GM23338 (cell line): ENCODE measurements at regions not wholly inside any gene's neighbourhood (a gene's known extent, or its start where the extent isn't known, plus 50 kb on each side); places are given as distances from the start of the nearest gene placed in this dataset.

ENCODE experiments used
- ATAC-seq: fragments of 200-7000 bp; cut with Tn5 transposase; 3 replicates; pipeline ENCODE4 v1.9.1; 2020
- DNase-seq: peaks from one replicate; pipeline ENCODE4 v3.0.0-alpha.2; 2015; ENCODE audit warnings: low spot score
- H2AFZ ChIP-seq: fragments of 200-600 bp; sonication (generic); 2 replicates; pipeline ENCODE4 v1.8.0; 2016; ENCODE audit warnings: antibody characterized with exemption, mild to moderate bottlenecking, moderate library complexity
- H3F3A ChIP-seq: fragments of 200-600 bp; sonication (generic); replicated peaks from 2 replicates; pipeline ENCODE4 v1.8.0; 2017; ENCODE audit warnings: antibody characterized with exemption, mixed run types, low read depth
- H3K27ac ChIP-seq: fragments of 200-600 bp; sonication (generic); 2 replicates; pipeline ENCODE4 v1.6.1; 2016; ENCODE audit warnings: low read depth
- H3K27me3 ChIP-seq: fragments of 200-600 bp; sonication (generic); 2 replicates; pipeline ENCODE4 v1.8.0; 2016; ENCODE audit warnings: mild to moderate bottlenecking, mixed run types, moderate library complexity; ENCODE audit not compliant: insufficient read depth
- H3K36me3 ChIP-seq: fragments of 200-600 bp; sonication (generic); 2 replicates; pipeline ENCODE4 v1.8.0; 2016; ENCODE audit warnings: mild to moderate bottlenecking; ENCODE audit not compliant: insufficient read depth
- H3K4me1 ChIP-seq: fragments of 200-600 bp; sonication (generic); 2 replicates; pipeline ENCODE4 v1.8.0; 2016; ENCODE audit warnings: mild to moderate bottlenecking, moderate library complexity; ENCODE audit not compliant: insufficient read depth
- H3K4me2 ChIP-seq: fragments of 200-600 bp; sonication (generic); 2 replicates; pipeline ENCODE4 v1.7.1; 2017; ENCODE audit warnings: mixed run types
- H3K4me3 ChIP-seq: fragments of 200-600 bp; sonication (generic); 2 replicates; pipeline ENCODE4 v1.6.1; 2016; ENCODE audit warnings: mixed run types
- H3K79me2 ChIP-seq: fragments of 200-600 bp; sonication (generic); replicated peaks from 2 replicates; pipeline ENCODE4 v1.8.0; 2017; ENCODE audit warnings: mild to moderate bottlenecking; ENCODE audit not compliant: insufficient read depth
- H3K9me2 ChIP-seq: fragments of 200-600 bp; sonication (generic); 2 replicates; pipeline ENCODE4 v1.8.0; 2017; ENCODE audit not compliant: insufficient read depth
- H4K20me1 ChIP-seq: fragments of 200-600 bp; sonication (generic); replicated peaks from 2 replicates; pipeline ENCODE4 v1.8.0; 2017; ENCODE audit warnings: mild to moderate bottlenecking; ENCODE audit not compliant: insufficient read depth
- H3K27ac Mint-ChIP-seq: 2 replicates; pipeline ENCODE4 v1.8.0; 2020; ENCODE audit warnings: inconsistent platforms, mild to moderate bottlenecking, moderate library complexity, mixed read lengths
- H3K27me3 Mint-ChIP-seq: 3 replicates; pipeline ENCODE4 v1.8.0; 2022; ENCODE audit warnings: low read depth, mild to moderate bottlenecking, moderate library complexity, mixed read lengths, inconsistent platforms; ENCODE audit not compliant: insufficient read depth, poor library complexity
- H3K36me3 Mint-ChIP-seq: 3 replicates; pipeline ENCODE4 v1.8.0; 2021; ENCODE audit warnings: low read depth, mild to moderate bottlenecking, inconsistent platforms, moderate library complexity, mixed read lengths
- H3K4me1 Mint-ChIP-seq: 3 replicates; pipeline ENCODE4 v1.8.0; 2020; ENCODE audit warnings: mild to moderate bottlenecking, inconsistent platforms, mixed read lengths
- H3K4me3 Mint-ChIP-seq: 3 replicates; pipeline ENCODE4 v1.8.0; 2021; ENCODE audit warnings: moderate library complexity, mild to moderate bottlenecking, inconsistent platforms, mixed read lengths
- H3K9me3 Mint-ChIP-seq: 3 replicates; pipeline ENCODE4 v1.8.0; 2020; ENCODE audit warnings: moderate library complexity, mild to moderate bottlenecking, inconsistent platforms, mixed read lengths
- CREB1 ChIP-seq: fragments of 250-450 bp; sonication (Bioruptor Pico); IDR thresholded peaks from 2 replicates; pipeline ENCODE4 v1.5.0; 2020; ENCODE audit warnings: low read depth, mild to moderate bottlenecking, moderate library complexity
- EZH2 ChIP-seq: fragments of 200-600 bp; sonication (generic); IDR thresholded peaks from one replicate; pipeline ENCODE4 v1.8.0; 2017; ENCODE audit warnings: antibody characterized with exemption, mild to moderate bottlenecking, low read depth; ENCODE audit not compliant: unreplicated experiment
- EZH2phosphoT487 ChIP-seq: fragments of 200-600 bp; sonication (generic); IDR thresholded peaks from one replicate; pipeline ENCODE4 v1.8.1; 2018; ENCODE audit warnings: antibody characterized with exemption; ENCODE audit not compliant: unreplicated experiment
- JUNB ChIP-seq: IDR thresholded peaks from one replicate; pipeline ENCODE4 v1.6.1; 2016; ENCODE audit warnings: antibody characterized with exemption; ENCODE audit not compliant: unreplicated experiment
- NANOG ChIP-seq: IDR thresholded peaks from 2 replicates; pipeline ENCODE4 v1.6.1; 2016; ENCODE audit warnings: antibody characterized with exemption, borderline replicate concordance
- POLR2AphosphoS5 ChIP-seq: IDR thresholded peaks from 2 replicates; pipeline ENCODE4 v1.6.1; 2016; ENCODE audit warnings: antibody characterized with exemption, low read depth
- ZNF114 ChIP-seq: fragments of 250-450 bp; sonication (Bioruptor Pico); IDR thresholded peaks from 2 replicates; pipeline ENCODE4 v1.5.0; 2020; ENCODE audit warnings: mild to moderate bottlenecking, moderate library complexity
- ZNF331 ChIP-seq: fragments of 250-450 bp; sonication (Bioruptor Pico); IDR thresholded peaks from 2 replicates; pipeline ENCODE4 v1.5.0; 2020; ENCODE audit warnings: low read depth, mild to moderate bottlenecking, moderate library complexity
- TF ChIP-seq, protein P1 (sequence below): IDR thresholded peaks from 2 replicates; pipeline ENCODE4 v1.6.1; 2016; ENCODE audit warnings: antibody characterized with exemption
- TF ChIP-seq, protein P2 (sequence below), 2 experiments: fragments of 200-600 bp in 1 of 2; sonication (generic) in 1 of 2; conservative IDR thresholded peaks; 2 replicates each; pipeline versions ENCODE4 v1.5.1 to v1.6.1; 2016 to 2017; ENCODE audit warnings: antibody characterized with exemption in 2 of 2, low read depth in 2 of 2, mild to moderate bottlenecking in 2 of 2, moderate library complexity in 1 of 2
- TF ChIP-seq, protein P3 (sequence below): IDR thresholded peaks from one replicate; pipeline ENCODE4 v1.6.1; 2018; ENCODE audit warnings: antibody characterized with exemption; ENCODE audit not compliant: unreplicated experiment

DNA sequence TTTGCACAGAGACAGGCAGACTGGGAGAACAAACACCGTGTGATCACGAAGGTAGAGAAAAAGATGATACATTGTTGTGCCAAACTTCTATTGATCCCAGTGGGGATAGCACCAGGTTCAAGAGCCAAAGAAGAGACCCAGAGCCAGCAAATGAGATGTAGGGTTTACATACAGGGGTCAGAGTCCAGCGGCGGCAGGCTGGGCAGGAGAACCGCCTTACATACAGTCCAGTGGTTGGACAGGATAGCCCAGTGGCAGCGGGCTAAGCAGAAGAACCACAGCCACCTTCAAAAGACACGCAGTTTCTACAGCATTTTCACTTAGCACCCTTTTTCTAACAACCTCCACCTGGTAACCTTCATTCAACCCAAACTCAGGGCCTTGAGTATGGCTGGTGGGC, 932.8 kb downstream of the SLC4A3 start:
- Histone ChIP-seq H3K9me2 (peaks cover 6% of the 10 kb centered on the region), H3K27ac (no peak overlapping the region), H3K36me3 (no peaks in the 10 kb centered on the region), H3K79me2 (no peaks in the 10 kb centered on the region), H3K27me3 (no peaks in the 10 kb centered on the region), H2AFZ (no peak overlapping the region), H3K4me2 (no peak overlapping the region), H3K4me1 (no peaks in the 10 kb centered on the region), H4K20me1 (no peaks in the 10 kb centered on the region), H3K4me3 (no peak overlapping the region), H3F3A (no peaks in the 10 kb centered on the region)
- peaks cover 1% of the 10 kb centered on the region for H3K27me3 Mint-ChIP-seq
- no peaks in the 10 kb centered on the region for H3K4me1 Mint-ChIP-seq
- ATAC-seq (no peak), DNase-seq (no peak)
- no peak overlapping the region for H3K27ac Mint-ChIP-seq
- H3K4me3 Mint-ChIP-seq, result no peak overlapping the region
- H3K36me3 Mint-ChIP-seq, result no peaks in the 10 kb centered on the region
- TF ChIP-seq POLR2AphosphoS5 (no peak), NANOG (no peak), ZNF331 (CRISPR knock-in tag) (no peak)
- TF ChIP-seq, protein P1, sequence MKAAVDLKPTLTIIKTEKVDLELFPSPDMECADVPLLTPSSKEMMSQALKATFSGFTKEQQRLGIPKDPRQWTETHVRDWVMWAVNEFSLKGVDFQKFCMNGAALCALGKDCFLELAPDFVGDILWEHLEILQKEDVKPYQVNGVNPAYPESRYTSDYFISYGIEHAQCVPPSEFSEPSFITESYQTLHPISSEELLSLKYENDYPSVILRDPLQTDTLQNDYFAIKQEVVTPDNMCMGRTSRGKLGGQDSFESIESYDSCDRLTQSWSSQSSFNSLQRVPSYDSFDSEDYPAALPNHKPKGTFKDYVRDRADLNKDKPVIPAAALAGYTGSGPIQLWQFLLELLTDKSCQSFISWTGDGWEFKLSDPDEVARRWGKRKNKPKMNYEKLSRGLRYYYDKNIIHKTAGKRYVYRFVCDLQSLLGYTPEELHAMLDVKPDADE, result no peak
- H3K9me3 Mint-ChIP-seq, result peaks cover 7% of the 10 kb centered on the region; the same call in 1 of the 3 replicates

DNA sequence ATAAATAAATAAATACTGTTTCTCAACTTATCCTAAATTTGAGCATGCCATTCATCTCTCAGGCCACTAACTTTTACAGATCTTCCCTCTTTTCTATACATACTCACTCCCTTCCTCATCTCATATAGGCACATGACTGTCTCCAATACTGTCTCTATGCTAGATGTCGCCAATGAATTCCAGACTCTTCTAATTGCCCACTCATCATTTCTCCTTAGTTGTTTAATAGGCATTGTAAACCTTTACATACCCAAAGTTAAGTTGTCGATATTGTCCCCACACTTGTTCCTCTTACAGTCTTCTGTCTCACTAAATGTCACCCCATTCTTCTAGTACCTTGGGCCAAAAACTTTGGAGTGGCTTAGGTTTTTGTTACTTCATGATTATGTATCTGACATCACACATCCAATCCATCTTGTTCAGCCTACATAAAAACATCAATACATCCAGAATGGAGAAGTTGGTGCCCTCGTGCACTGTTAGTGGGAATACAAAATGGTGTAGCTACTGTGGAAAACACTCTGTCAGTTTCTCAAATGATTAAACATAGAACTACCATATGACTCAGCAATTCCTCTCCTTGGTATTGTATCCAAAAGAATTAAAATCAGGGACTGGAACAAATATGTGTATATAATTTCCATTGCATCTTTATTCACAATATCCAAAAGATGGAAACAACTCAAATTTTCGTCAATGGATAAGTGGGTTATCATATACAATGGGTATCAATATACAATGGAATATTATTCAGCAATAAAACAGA, 935.1 kb downstream of the SLC4A3 start:
- peaks cover 7% of the 10 kb centered on the region; the same call in 1 of the 3 replicates for H3K9me3 Mint-ChIP-seq
- H3K36me3 Mint-ChIP-seq, result no peaks in the 10 kb centered on the region
- no peak overlapping the region for H3K4me2 ChIP-seq
- no peak overlapping the region for H2AFZ ChIP-seq
- H3K4me3 ChIP-seq, result no peak overlapping the region
- no peaks in the 10 kb centered on the region for H3F3A ChIP-seq
- no peaks in the 10 kb centered on the region for H3K4me1 ChIP-seq
- H3K9me2 ChIP-seq, result peaks cover 14% of the 10 kb centered on the region
- H3K27ac Mint-ChIP-seq, result no peak overlapping the region
- DNase-seq (no peak), ATAC-seq (no peak)
- H3K27me3 Mint-ChIP-seq, result peaks cover 1% of the 10 kb centered on the region
- H3K36me3 ChIP-seq, result no peaks in the 10 kb centered on the region
- no peak overlapping the region for H3K27ac ChIP-seq
- no peak overlapping the region for H3K4me3 Mint-ChIP-seq
- H3K79me2 ChIP-seq, result no peaks in the 10 kb centered on the region
- no peaks in the 10 kb centered on the region for H4K20me1 ChIP-seq
- H3K27me3 ChIP-seq, result no peaks in the 10 kb centered on the region
- no peaks in the 10 kb centered on the region for H3K4me1 Mint-ChIP-seq
- no peak for TF ChIP-seq NANOG
- no peak for TF ChIP-seq JUNB
- no peak for TF ChIP-seq CREB1 (CRISPR knock-in tag)
- TF ChIP-seq EZH2phosphoT487, result no peak
- no peak for TF ChIP-seq ZNF331 (CRISPR knock-in tag)
- no peak for TF ChIP-seq EZH2
- TF ChIP-seq, protein P1, result no peak
- TF ChIP-seq, protein P2, sequence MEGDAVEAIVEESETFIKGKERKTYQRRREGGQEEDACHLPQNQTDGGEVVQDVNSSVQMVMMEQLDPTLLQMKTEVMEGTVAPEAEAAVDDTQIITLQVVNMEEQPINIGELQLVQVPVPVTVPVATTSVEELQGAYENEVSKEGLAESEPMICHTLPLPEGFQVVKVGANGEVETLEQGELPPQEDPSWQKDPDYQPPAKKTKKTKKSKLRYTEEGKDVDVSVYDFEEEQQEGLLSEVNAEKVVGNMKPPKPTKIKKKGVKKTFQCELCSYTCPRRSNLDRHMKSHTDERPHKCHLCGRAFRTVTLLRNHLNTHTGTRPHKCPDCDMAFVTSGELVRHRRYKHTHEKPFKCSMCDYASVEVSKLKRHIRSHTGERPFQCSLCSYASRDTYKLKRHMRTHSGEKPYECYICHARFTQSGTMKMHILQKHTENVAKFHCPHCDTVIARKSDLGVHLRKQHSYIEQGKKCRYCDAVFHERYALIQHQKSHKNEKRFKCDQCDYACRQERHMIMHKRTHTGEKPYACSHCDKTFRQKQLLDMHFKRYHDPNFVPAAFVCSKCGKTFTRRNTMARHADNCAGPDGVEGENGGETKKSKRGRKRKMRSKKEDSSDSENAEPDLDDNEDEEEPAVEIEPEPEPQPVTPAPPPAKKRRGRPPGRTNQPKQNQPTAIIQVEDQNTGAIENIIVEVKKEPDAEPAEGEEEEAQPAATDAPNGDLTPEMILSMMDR (conservative IDR thresholded peaks at IDR 0.05; ENCODE audit: low read depth in 2 of 2), result no peak
- TF ChIP-seq POLR2AphosphoS5, result no peak
- TF ChIP-seq, protein P3, sequence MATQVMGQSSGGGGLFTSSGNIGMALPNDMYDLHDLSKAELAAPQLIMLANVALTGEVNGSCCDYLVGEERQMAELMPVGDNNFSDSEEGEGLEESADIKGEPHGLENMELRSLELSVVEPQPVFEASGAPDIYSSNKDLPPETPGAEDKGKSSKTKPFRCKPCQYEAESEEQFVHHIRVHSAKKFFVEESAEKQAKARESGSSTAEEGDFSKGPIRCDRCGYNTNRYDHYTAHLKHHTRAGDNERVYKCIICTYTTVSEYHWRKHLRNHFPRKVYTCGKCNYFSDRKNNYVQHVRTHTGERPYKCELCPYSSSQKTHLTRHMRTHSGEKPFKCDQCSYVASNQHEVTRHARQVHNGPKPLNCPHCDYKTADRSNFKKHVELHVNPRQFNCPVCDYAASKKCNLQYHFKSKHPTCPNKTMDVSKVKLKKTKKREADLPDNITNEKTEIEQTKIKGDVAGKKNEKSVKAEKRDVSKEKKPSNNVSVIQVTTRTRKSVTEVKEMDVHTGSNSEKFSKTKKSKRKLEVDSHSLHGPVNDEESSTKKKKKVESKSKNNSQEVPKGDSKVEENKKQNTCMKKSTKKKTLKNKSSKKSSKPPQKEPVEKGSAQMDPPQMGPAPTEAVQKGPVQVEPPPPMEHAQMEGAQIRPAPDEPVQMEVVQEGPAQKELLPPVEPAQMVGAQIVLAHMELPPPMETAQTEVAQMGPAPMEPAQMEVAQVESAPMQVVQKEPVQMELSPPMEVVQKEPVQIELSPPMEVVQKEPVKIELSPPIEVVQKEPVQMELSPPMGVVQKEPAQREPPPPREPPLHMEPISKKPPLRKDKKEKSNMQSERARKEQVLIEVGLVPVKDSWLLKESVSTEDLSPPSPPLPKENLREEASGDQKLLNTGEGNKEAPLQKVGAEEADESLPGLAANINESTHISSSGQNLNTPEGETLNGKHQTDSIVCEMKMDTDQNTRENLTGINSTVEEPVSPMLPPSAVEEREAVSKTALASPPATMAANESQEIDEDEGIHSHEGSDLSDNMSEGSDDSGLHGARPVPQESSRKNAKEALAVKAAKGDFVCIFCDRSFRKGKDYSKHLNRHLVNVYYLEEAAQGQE, result no peak
- no peak for TF ChIP-seq ZNF114 (CRISPR knock-in tag)
